ENCODE measurements at regions not wholly inside any gene's neighbourhood (a gene's known extent, or its start where the extent isn't known, plus 50 kb on each side); places are given as distances from the start of the nearest gene placed in this dataset.

DNA sequence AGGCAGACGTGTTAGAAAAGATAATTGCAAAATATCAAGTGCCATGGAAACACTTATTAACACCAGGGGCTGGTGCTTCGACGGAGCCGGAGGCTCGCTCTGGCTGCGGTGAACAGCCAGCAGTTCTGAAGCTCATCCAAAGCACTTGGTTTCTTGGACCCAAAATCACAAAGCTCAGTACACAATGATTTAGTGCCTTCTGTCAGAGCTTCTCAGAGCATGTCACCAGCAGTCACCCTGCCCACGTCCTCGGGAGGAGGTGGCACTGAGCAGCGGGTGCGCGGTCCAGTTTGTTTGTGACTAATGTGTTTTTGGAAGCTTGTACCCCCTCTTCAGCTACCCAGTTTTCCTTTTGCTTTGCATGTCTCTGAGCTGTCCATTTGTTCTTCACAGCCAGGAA is 58.7 kb upstream of the KIRREL3 start:
- Histone ChIP-seq H3K27ac (ENCODE audit: low read depth, low read length, poor library complexity, severe bottlenecking) (no peak overlapping the region), H3K36me3 (ENCODE audit: insufficient read depth, low read length) (no peaks in the 10 kb centered on the region), H2AFZ (ENCODE audit: low read length) (no peak overlapping the region), H3K4me3 (ENCODE audit: low read depth, low read length, poor library complexity, severe bottlenecking) (no peak overlapping the region), H3K79me2 (ENCODE audit: insufficient read depth, low read depth, low read length) (no peaks in the 10 kb centered on the region), H4K20me1 (ENCODE audit: insufficient read depth, low read length) (no peaks in the 10 kb centered on the region), H3K4me1 (ENCODE audit: insufficient read depth, low read length, poor library complexity, severe bottlenecking) (no peaks in the 10 kb centered on the region), H3K9me2 (ENCODE audit: insufficient read depth, low read length) (no peaks in the 10 kb centered on the region), H3K4me2 (ENCODE audit: low read length) (no peak overlapping the region), H3K9me3 (ENCODE audit: low read length) (no peaks in the 10 kb centered on the region)
- ChIA-PET CTCF (ENCODE audit: unreplicated experiment) (no interaction called here), POLR2A (no interaction called here)
- no peak for TF ChIP-seq EZH2phosphoT487 (IDR thresholded peaks at IDR 0.05; ENCODE audit: borderline replicate concordance, low read depth, low read length)
- TF ChIP-seq, protein P1, sequence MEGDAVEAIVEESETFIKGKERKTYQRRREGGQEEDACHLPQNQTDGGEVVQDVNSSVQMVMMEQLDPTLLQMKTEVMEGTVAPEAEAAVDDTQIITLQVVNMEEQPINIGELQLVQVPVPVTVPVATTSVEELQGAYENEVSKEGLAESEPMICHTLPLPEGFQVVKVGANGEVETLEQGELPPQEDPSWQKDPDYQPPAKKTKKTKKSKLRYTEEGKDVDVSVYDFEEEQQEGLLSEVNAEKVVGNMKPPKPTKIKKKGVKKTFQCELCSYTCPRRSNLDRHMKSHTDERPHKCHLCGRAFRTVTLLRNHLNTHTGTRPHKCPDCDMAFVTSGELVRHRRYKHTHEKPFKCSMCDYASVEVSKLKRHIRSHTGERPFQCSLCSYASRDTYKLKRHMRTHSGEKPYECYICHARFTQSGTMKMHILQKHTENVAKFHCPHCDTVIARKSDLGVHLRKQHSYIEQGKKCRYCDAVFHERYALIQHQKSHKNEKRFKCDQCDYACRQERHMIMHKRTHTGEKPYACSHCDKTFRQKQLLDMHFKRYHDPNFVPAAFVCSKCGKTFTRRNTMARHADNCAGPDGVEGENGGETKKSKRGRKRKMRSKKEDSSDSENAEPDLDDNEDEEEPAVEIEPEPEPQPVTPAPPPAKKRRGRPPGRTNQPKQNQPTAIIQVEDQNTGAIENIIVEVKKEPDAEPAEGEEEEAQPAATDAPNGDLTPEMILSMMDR (conservative IDR thresholded peaks at IDR 0.05; ENCODE audit: low read length) = no peak
- BruUV-seq (replicated peaks) = no TSS peak
- DNase-seq (ENCODE audit: low spot score) = no peak
- intact Hi-C loops (cut with micrococcal nuclease; ENCODE audit: unreplicated experiment) = no loop called here

GRCh38 chr11:127058524-127058923 is 58.0 kb upstream of the KIRREL3 start:
- POLR2A ChIA-PET = no interaction called here
- no peak for DNase-seq (ENCODE audit: low spot score)
- no peak for TF ChIP-seq EZH2phosphoT487 (IDR thresholded peaks at IDR 0.05; ENCODE audit: borderline replicate concordance, low read depth, low read length)
- TF ChIP-seq, protein P1 (conservative IDR thresholded peaks at IDR 0.05; ENCODE audit: low read length) = no peak
- H3K9me3 ChIP-seq (ENCODE audit: low read length) = no peaks in the 10 kb centered on the region
- H3K9me2 ChIP-seq (ENCODE audit: insufficient read depth, low read length) = no peaks in the 10 kb centered on the region
- no peaks in the 10 kb centered on the region for H3K36me3 ChIP-seq (ENCODE audit: insufficient read depth, low read length)
- no peaks in the 10 kb centered on the region for H3K4me1 ChIP-seq (ENCODE audit: insufficient read depth, low read length, poor library complexity, severe bottlenecking)
- no peak overlapping the region for H3K4me2 ChIP-seq (ENCODE audit: low read length)
- intact Hi-C loops (cut with micrococcal nuclease; ENCODE audit: unreplicated experiment) = no loop called here
- H2AFZ ChIP-seq (ENCODE audit: low read length) = no peak overlapping the region
- CTCF ChIA-PET (ENCODE audit: unreplicated experiment) = no interaction called here
- BruUV-seq (replicated peaks) = no TSS peak
- no peak overlapping the region for H3K27ac ChIP-seq (ENCODE audit: low read depth, low read length, poor library complexity, severe bottlenecking)
- no peak overlapping the region for H3K4me3 ChIP-seq (ENCODE audit: low read depth, low read length, poor library complexity, severe bottlenecking)
- H4K20me1 ChIP-seq (ENCODE audit: insufficient read depth, low read length) = no peaks in the 10 kb centered on the region
- no peaks in the 10 kb centered on the region for H3K79me2 ChIP-seq (ENCODE audit: insufficient read depth, low read depth, low read length)

DNA sequence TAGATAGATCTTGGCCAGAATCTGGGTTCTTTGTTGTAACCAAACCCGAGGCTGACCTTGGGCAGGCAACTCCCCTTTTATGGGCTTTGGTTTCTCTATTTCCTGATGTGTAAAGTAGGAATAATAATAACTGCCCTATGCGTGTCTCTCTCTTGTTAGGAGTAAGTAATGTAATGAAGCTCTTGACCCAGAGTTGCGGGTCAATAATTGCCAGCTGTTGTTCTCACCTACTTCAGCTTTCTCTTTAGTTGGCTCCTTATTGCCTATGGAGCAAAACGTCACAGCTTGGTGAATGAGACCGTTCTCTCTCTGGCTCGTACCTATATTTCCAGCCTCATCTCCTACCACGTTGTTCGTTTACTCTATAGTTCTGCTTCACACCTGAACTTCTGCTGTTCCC is 56.6 kb upstream of the KIRREL3 start:
- H3K4me2 ChIP-seq (ENCODE audit: low read length) = no peak overlapping the region
- no peak overlapping the region for H3K4me3 ChIP-seq (ENCODE audit: low read depth, low read length, poor library complexity, severe bottlenecking)
- DNase-seq (ENCODE audit: low spot score) = no peak
- no peaks in the 10 kb centered on the region for H3K79me2 ChIP-seq (ENCODE audit: insufficient read depth, low read depth, low read length)
- no TSS peak for BruUV-seq (replicated peaks)
- TF ChIP-seq, protein P1 (conservative IDR thresholded peaks at IDR 0.05; ENCODE audit: low read length) = no peak
- TF ChIP-seq EZH2phosphoT487 (IDR thresholded peaks at IDR 0.05; ENCODE audit: borderline replicate concordance, low read depth, low read length) = no peak
- H3K4me1 ChIP-seq (ENCODE audit: insufficient read depth, low read length, poor library complexity, severe bottlenecking) = no peaks in the 10 kb centered on the region
- CTCF ChIA-PET (ENCODE audit: unreplicated experiment) = no interaction called here
- intact Hi-C loops (cut with micrococcal nuclease; ENCODE audit: unreplicated experiment) = no loop called here
- no peaks in the 10 kb centered on the region for H3K9me3 ChIP-seq (ENCODE audit: low read length)
- H2AFZ ChIP-seq (ENCODE audit: low read length) = no peak overlapping the region
- no peak overlapping the region for H3K27ac ChIP-seq (ENCODE audit: low read depth, low read length, poor library complexity, severe bottlenecking)
- no peaks in the 10 kb centered on the region for H3K36me3 ChIP-seq (ENCODE audit: insufficient read depth, low read length)
- POLR2A ChIA-PET = no interaction called here
- no peaks in the 10 kb centered on the region for H3K9me2 ChIP-seq (ENCODE audit: insufficient read depth, low read length)
- no peaks in the 10 kb centered on the region for H4K20me1 ChIP-seq (ENCODE audit: insufficient read depth, low read length)
